Lower lobe of right lung (tissue), 2 donors: ENCODE measurements at regions not wholly inside any gene's neighbourhood (a gene's known extent, or its start where the extent isn't known, plus 50 kb on each side); places are given as distances from the start of the nearest gene placed in this dataset.

Experiments
- ATAC-seq, 2 donors: fragments of 200-7000 bp; cut with Tn5 transposase; one replicate each; pipeline ENCODE4 v1.9.1; 2020 to 2022; ENCODE audit warnings: mild to moderate bottlenecking in 2 of 2, moderate library complexity in 2 of 2
- DNase-seq: peaks from one replicate; pipeline ENCODE4 v3.0.0-alpha.2; 2020
- H3K27ac ChIP-seq: fragments of 200-600 bp; one replicate; pipeline ENCODE4 v1.8.0; 2022
- H3K27me3 ChIP-seq: fragments of 200-600 bp; one replicate; pipeline ENCODE4 v1.8.0; 2022; ENCODE audit warnings: low read depth
- H3K36me3 ChIP-seq: fragments of 200-600 bp; one replicate; pipeline ENCODE4 v1.8.0; 2022; ENCODE audit warnings: mild to moderate bottlenecking
- H3K4me1 ChIP-seq: fragments of 200-600 bp; one replicate; pipeline ENCODE4 v1.8.0; 2022
- H3K4me3 ChIP-seq: fragments of 200-600 bp; one replicate; pipeline ENCODE4 v1.8.0; 2022; ENCODE audit warnings: mild to moderate bottlenecking
- H3K9me3 ChIP-seq: fragments of 200-600 bp; one replicate; pipeline ENCODE4 v1.8.0; 2022
- intact Hi-C: fragments of 100-400 bp; cut with DNase I; formaldehyde crosslinking; loops from one replicate; pipeline ENCODE4 v1.11.0; 2022
- TF ChIP-seq, protein P1 (sequence below): fragments of 200-600 bp; IDR thresholded peaks from one replicate; pipeline ENCODE4 v1.8.0; 2022; ENCODE audit warnings: antibody characterized with exemption, mild to moderate bottlenecking
- donor health status: DM: no; HTN: yes; CAD: no; lungs with severe emphysema.

DNA sequence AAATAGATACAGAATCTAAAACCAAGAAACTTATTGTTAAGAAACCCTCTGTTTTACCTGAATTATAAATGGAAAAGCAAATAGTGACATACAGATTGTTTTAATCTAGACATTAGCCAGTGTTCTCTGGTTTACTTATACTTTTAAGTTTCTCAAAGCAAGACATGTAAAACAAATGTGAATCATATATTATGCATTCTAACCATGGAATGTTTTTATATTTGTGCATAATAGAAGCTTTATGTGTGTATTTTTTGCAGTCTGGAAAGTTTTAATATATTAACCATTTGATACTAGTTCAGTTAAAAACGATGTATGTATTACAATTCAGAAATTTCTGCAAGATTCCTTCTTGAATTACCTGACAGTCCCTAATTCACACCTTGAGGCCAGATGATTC lies 150.6 kb upstream of the TMEM72 start:
- intact Hi-C loops: no loop called here
- Histone ChIP-seq H3K36me3 (no peaks in the 10 kb centered on the region), H3K9me3 (no peaks in the 10 kb centered on the region), H3K27me3 (no peaks in the 10 kb centered on the region), H3K4me1 (no peaks in the 10 kb centered on the region), H3K27ac (no peak overlapping the region), H3K4me3 (no peak overlapping the region)
- ATAC-seq (no peak), DNase-seq (no peak)
- TF ChIP-seq, protein P1, sequence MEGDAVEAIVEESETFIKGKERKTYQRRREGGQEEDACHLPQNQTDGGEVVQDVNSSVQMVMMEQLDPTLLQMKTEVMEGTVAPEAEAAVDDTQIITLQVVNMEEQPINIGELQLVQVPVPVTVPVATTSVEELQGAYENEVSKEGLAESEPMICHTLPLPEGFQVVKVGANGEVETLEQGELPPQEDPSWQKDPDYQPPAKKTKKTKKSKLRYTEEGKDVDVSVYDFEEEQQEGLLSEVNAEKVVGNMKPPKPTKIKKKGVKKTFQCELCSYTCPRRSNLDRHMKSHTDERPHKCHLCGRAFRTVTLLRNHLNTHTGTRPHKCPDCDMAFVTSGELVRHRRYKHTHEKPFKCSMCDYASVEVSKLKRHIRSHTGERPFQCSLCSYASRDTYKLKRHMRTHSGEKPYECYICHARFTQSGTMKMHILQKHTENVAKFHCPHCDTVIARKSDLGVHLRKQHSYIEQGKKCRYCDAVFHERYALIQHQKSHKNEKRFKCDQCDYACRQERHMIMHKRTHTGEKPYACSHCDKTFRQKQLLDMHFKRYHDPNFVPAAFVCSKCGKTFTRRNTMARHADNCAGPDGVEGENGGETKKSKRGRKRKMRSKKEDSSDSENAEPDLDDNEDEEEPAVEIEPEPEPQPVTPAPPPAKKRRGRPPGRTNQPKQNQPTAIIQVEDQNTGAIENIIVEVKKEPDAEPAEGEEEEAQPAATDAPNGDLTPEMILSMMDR: no peak

DNA sequence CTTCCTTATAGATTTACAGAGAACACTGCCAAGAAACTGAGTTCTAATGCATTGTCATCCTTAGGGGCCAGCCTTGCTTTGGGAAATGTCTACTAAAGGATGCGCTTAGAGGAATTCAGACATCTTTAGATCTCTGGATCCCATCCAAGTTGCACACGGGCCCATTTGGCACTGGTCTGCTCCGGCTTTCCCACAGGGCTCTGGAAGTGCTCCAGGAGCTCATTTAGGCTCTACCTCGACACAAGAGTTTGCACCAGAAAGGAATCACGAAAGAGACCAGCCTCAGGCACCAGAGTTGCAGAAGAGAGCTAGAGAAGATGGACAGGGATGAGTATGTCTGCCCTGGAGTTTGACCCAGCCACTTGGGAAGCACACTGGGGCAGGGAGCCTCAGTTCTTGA lies 150.1 kb upstream of the TMEM72 start:
- Histone ChIP-seq H3K4me3 (no peak overlapping the region), H3K36me3 (no peaks in the 10 kb centered on the region), H3K4me1 (no peaks in the 10 kb centered on the region), H3K27me3 (no peaks in the 10 kb centered on the region), H3K9me3 (no peaks in the 10 kb centered on the region), H3K27ac (no peak overlapping the region)
- DNase-seq (no peak), ATAC-seq (no peak)
- TF ChIP-seq, protein P1: no peak
- intact Hi-C loops: no loop called here

DNA sequence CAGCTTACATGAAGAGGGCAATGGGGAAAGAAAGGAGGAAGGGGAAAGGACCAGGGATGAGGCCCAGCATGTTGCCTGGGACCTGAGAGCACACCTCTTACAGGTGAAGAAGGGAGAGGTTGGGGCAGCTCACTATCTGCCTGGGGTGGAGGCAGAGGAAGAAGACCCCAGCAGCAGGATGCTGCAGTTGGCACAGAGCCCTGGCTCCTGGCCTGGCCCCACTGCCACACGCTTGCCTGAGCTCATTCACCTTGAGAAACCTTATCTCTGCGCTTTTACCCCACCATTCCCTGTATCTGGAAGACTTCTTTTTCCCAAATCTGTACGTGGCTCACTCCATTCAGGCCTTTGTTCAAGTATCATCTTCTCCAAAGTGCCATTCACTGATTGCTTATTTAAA lies 147.8 kb upstream of the TMEM72 start:
- intact Hi-C loops: no loop called here
- TF ChIP-seq, protein P1: no peak
- ATAC-seq (no peak), DNase-seq (no peak)
- H3K4me1 ChIP-seq: no peaks in the 10 kb centered on the region
- no peak overlapping the region for H3K27ac ChIP-seq
- no peak overlapping the region for H3K4me3 ChIP-seq
- H3K27me3 ChIP-seq: no peaks in the 10 kb centered on the region
- H3K36me3 ChIP-seq: no peaks in the 10 kb centered on the region
- H3K9me3 ChIP-seq: no peaks in the 10 kb centered on the region

DNA sequence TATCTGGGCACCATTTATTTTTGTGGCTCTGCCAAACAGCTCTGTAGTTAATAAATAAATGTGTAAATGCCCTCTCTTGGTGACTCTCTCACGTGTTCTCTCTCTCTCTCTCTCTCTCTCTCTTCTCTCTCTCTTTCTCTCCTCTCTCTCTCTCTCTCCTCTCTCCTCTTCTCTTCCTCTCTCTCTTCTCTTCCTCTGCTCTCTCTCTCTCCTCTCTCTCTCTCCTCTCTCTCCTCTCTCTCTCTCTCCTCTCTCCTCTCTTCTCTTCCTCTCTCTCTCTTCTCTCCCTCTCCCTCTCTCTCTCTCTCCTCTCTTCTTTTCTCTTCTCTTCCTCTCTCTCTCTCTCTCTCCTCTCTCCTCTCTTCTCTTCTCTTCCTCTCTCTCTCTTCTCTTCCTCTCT lies 145.8 kb upstream of the TMEM72 start:
- no peaks in the 10 kb centered on the region for H3K36me3 ChIP-seq
- no peak for ATAC-seq
- H3K27ac ChIP-seq: no peak overlapping the region
- no peak for DNase-seq
- TF ChIP-seq, protein P1: no peak
- H3K4me1 ChIP-seq: no peaks in the 10 kb centered on the region
- intact Hi-C loops: no loop called here
- H3K4me3 ChIP-seq: no peak overlapping the region
- H3K27me3 ChIP-seq: no peaks in the 10 kb centered on the region
- no peaks in the 10 kb centered on the region for H3K9me3 ChIP-seq

DNA sequence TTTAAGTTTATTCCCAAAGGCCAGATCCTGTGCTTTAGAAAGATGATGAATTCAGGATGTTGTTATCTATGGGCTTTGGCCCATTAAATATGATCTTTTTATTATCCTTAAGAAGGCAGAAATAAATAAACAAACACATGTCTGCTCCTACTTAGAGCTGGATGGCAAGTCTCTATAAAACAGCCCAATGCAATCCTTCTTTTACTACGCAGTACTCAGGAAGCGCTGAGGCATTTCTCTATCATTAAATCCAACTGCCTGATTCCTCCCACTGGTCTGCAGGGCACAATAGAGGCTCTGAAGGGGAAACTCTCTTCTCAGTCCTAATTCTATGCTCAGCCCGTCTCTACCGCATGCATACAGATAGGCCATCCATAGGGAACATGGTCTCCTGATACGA lies 144.5 kb upstream of the TMEM72 start:
- TF ChIP-seq, protein P1: no peak
- DNase-seq: no peak
- no peaks in the 10 kb centered on the region for H3K36me3 ChIP-seq
- no peak for ATAC-seq
- no peak overlapping the region for H3K27ac ChIP-seq
- H3K4me3 ChIP-seq: no peak overlapping the region
- H3K4me1 ChIP-seq: no peaks in the 10 kb centered on the region
- H3K27me3 ChIP-seq: no peaks in the 10 kb centered on the region
- H3K9me3 ChIP-seq: no peaks in the 10 kb centered on the region
- intact Hi-C loops: no loop called here

DNA sequence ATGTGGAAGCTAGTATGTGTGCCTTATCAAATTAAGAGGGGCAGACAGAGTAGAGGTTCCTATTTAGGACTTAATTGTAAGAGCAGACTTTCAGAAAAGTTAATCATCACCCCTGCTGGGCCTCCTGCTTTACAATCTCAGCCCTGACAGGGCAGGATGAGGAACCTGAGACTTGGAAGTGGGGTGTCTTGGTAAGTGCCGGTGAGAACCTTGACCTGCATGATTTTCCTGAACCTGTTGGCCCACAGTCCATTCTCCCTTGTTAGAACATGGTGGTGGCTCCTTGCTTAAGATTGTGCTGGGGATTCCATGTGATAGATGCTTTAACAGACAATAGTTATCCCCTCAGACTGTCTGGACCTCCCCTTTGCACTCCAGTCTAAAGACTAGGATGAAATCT lies 141.7 kb upstream of the TMEM72 start:
- TF ChIP-seq, protein P1: no peak
- no peak overlapping the region for H3K27ac ChIP-seq
- H3K4me1 ChIP-seq: no peaks in the 10 kb centered on the region
- DNase-seq (no peak), ATAC-seq (no peak)
- intact Hi-C loops: no loop called here
- H3K4me3 ChIP-seq: no peak overlapping the region
- no peaks in the 10 kb centered on the region for H3K9me3 ChIP-seq
- H3K36me3 ChIP-seq: no peaks in the 10 kb centered on the region
- no peaks in the 10 kb centered on the region for H3K27me3 ChIP-seq
